ENCODE measurements at regions not wholly inside any gene's neighbourhood (a gene's known extent, or its start where the extent isn't known, plus 50 kb on each side); places are given as distances from the start of the nearest gene placed in this dataset.

DNA sequence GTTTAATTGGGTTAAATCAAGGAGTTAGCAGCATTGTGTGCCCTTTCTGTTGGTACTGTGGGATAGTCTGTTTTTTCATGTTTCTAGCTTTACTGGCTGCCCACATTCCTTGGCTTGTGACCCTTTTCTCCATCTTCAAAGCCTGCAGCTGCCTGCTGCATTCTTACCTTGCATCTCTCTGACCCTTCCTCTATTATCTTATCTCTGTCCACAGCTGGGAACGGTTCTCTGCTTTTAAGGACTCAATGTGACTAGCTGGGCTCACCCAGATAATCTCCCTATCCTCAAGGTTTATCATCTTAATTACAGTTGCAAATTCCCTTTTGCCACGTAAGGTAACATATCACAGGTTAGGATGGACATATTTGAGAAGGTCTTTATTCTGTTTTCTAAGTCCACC is 199.7 kb downstream of the KCNS3 start:
- TF ChIP-seq POLR2A (IDR thresholded peaks at IDR 0.05; ENCODE audit: low read depth, low read length) (no peak), FOS (IDR thresholded peaks at IDR 0.05; ENCODE audit: low read depth, low read length) (no peak)

Measured in IMR-90 (cell line).